WTC11 (cell line): ENCODE measurements at regions not wholly inside any gene's neighbourhood (a gene's known extent, or its start where the extent isn't known, plus 50 kb on each side); places are given as distances from the start of the nearest gene placed in this dataset.

ENCODE experiments used
- ATAC-seq: fragments of 200-7000 bp; cut with Tn5 transposase; 2 replicates; pipeline ENCODE4 v1.10.0; 2021; ENCODE audit warnings: mild to moderate bottlenecking, moderate library complexity
- CTCF ChIA-PET: fragments of 300-600 bp; sonication (Branson Sonifier 250); formaldehyde crosslinking; loops from one replicate; lab custom pipeline; 2021; ENCODE audit warnings: antibody characterized with exemption; lab: Charles Lee
- POLR2A ChIA-PET: fragments of 350-600 bp; sonication (Branson Sonifier 250); formaldehyde crosslinking; loops from one replicate; lab custom pipeline; 2021; ENCODE audit warnings: antibody characterized with exemption; lab: Charles Lee
- DNase-seq: peaks from one replicate; pipeline ENCODE4 v3.0.0; 2021; ENCODE audit warnings: low spot score
- H3K27ac Mint-ChIP-seq: 2 replicates; pipeline ENCODE4 v1.8.0; 2021; ENCODE audit warnings: mixed read lengths
- H3K27me3 Mint-ChIP-seq: 2 replicates; pipeline ENCODE4 v1.8.0; 2021; ENCODE audit warnings: low read depth, mild to moderate bottlenecking, moderate library complexity, mixed read lengths
- H3K36me3 Mint-ChIP-seq: 2 replicates; pipeline ENCODE4 v1.8.0; 2021; ENCODE audit warnings: mixed read lengths
- H3K4me1 Mint-ChIP-seq: 2 replicates; pipeline ENCODE4 v1.8.0; 2022; ENCODE audit warnings: mixed read lengths
- H3K4me3 Mint-ChIP-seq: 2 replicates; pipeline ENCODE4 v1.8.0; 2021; ENCODE audit warnings: mild to moderate bottlenecking, moderate library complexity, mixed read lengths
- H3K9me3 Mint-ChIP-seq: 2 replicates; pipeline ENCODE4 v1.8.0; 2021; ENCODE audit warnings: mixed read lengths
- ATF1 ChIP-seq: sonication (generic); formaldehyde crosslinking; IDR thresholded peaks from 2 replicates; pipeline ENCODE4 v1.8.1; 2023; ENCODE audit warnings: mild to moderate bottlenecking, moderate library complexity, missing genetic modification reagents
- CBFB ChIP-seq: sonication (generic); formaldehyde crosslinking; IDR thresholded peaks from 2 replicates; pipeline ENCODE4 v1.8.1; 2022; ENCODE audit warnings: mild to moderate bottlenecking, low read depth, missing genetic modification reagents
- E2F4 ChIP-seq: sonication (generic); formaldehyde crosslinking; IDR thresholded peaks from 2 replicates; pipeline ENCODE4 v1.8.1; 2022; ENCODE audit warnings: low read depth, mild to moderate bottlenecking, moderate library complexity, missing genetic modification reagents, borderline replicate concordance
- EMX1 ChIP-seq: fragments of 250-450 bp; sonication (Bioruptor Pico); IDR thresholded peaks from 2 replicates; pipeline ENCODE4 v1.8.0; 2021; ENCODE audit warnings: mild to moderate bottlenecking
- HMGA2 ChIP-seq: fragments of 250-450 bp; sonication (Bioruptor Pico); IDR thresholded peaks from 2 replicates; pipeline ENCODE4 v1.4.0; 2021; ENCODE audit warnings: mild to moderate bottlenecking, moderate library complexity
- JUN ChIP-seq: sonication (generic); formaldehyde crosslinking; IDR thresholded peaks from 2 replicates; pipeline ENCODE4 v1.8.0; 2023; ENCODE audit warnings: mild to moderate bottlenecking, missing genetic modification reagents
- KAT7 ChIP-seq: sonication (generic); formaldehyde crosslinking; IDR thresholded peaks from 2 replicates; pipeline ENCODE4 v1.8.1; 2023; ENCODE audit warnings: missing genetic modification reagents, mild to moderate bottlenecking, borderline replicate concordance
- NR2C2 ChIP-seq: sonication (generic); formaldehyde crosslinking; IDR thresholded peaks from 2 replicates; pipeline ENCODE4 v1.8.0; 2022; ENCODE audit warnings: mild to moderate bottlenecking, missing genetic modification reagents
- NR3C1 ChIP-seq: sonication (generic); formaldehyde crosslinking; conservative IDR thresholded peaks from 2 replicates; pipeline ENCODE4 v1.8.1; 2023; ENCODE audit warnings: low read depth, mild to moderate bottlenecking, missing genetic modification reagents
- OVOL2 ChIP-seq: fragments of 250-450 bp; sonication (Bioruptor Pico); IDR thresholded peaks from 2 replicates; pipeline ENCODE4 v1.9.0; 2021; ENCODE audit warnings: mild to moderate bottlenecking, borderline replicate concordance
- ZNF138 ChIP-seq: sonication (generic); formaldehyde crosslinking; conservative IDR thresholded peaks from 2 replicates; pipeline ENCODE4 v1.8.1; 2022; ENCODE audit warnings: mild to moderate bottlenecking, moderate library complexity, missing genetic modification reagents
- ZNF423 ChIP-seq: fragments of 250-450 bp; sonication (Bioruptor Pico); IDR thresholded peaks from 2 replicates; pipeline ENCODE4 v2.1.2; 2022; ENCODE audit warnings: mild to moderate bottlenecking, moderate library complexity
- ZNF425 ChIP-seq: fragments of 250-450 bp; sonication (Bioruptor Pico); conservative IDR thresholded peaks from 2 replicates; pipeline ENCODE4 v1.9.0; 2021; ENCODE audit warnings: mild to moderate bottlenecking
- TF ChIP-seq, protein P1 (sequence below): sonication (generic); formaldehyde crosslinking; IDR thresholded peaks from 2 replicates; pipeline ENCODE4 v1.8.1; 2022; ENCODE audit warnings: missing genetic modification reagents, borderline replicate concordance
- TF ChIP-seq, protein P2 (sequence below): fragments of 250-450 bp; sonication (Bioruptor Pico); IDR thresholded peaks from 2 replicates; pipeline ENCODE4 v1.9.0; 2021; ENCODE audit warnings: mild to moderate bottlenecking

DNA sequence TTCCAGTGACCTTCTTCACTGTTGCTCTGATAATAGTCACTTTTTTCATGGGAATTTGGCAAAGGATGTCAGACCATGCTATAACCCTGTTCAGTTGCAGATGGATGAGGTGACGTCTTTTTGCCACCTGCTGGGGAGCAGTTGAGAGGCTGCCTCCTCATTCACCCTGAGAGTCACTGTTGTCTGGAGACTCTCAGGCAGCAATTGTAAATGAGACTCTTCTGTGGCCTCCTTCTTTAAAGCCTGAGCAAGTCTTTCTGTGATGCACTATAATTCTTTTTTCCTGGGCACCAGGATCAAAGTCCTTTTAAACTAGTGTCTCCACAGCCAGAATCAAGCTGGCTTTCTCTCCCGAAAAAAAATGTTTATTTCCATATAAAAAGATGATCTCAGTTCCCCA, 345.1 kb downstream of the ARL4A start:
- Mint-ChIP-seq H3K4me1 (peaks cover 39% of the 10 kb centered on the region), H3K9me3 (peaks cover 24% of the 10 kb centered on the region), H3K27ac (peak overlapping the region; percentile 44), H3K27me3 (no peaks in the 10 kb centered on the region), H3K4me3 (no peak overlapping the region), H3K36me3 (peaks cover 20% of the 10 kb centered on the region)
- TF ChIP-seq OVOL2 (CRISPR knock-in tag) = no peak
- TF ChIP-seq ZNF423 = no peak
- TF ChIP-seq ZNF138 (CRISPR knock-in tag) = no peak
- TF ChIP-seq NR3C1 (CRISPR knock-in tag) = no peak
- no peak for TF ChIP-seq NR2C2 (CRISPR knock-in tag)
- no peak for TF ChIP-seq EMX1 (CRISPR knock-in tag)
- no peak for TF ChIP-seq KAT7
- TF ChIP-seq HMGA2 (CRISPR knock-in tag) = no peak
- TF ChIP-seq, protein P1, sequence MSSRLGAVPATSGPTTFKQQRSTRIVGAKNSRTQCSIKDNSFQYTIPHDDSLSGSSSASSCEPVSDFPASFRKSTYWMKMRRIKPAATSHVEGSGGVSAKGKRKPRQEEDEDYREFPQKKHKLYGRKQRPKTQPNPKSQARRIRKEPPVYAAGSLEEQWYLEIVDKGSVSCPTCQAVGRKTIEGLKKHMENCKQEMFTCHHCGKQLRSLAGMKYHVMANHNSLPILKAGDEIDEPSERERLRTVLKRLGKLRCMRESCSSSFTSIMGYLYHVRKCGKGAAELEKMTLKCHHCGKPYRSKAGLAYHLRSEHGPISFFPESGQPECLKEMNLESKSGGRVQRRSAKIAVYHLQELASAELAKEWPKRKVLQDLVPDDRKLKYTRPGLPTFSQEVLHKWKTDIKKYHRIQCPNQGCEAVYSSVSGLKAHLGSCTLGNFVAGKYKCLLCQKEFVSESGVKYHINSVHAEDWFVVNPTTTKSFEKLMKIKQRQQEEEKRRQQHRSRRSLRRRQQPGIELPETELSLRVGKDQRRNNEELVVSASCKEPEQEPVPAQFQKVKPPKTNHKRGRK = no peak
- ChIA-PET POLR2A (no interaction called here), CTCF (no interaction called here)
- ATAC-seq = peak; percentile 81
- no peak for DNase-seq

- no peak overlapping the region for H3K4me3 Mint-ChIP-seq
Measured at GRCh38 chr7:13034693-13035092, 347.3 kb downstream of the ARL4A start.

More at GRCh38 chr7:13034693-13035092, 347.3 kb downstream of the ARL4A start:
- H3K27ac Mint-ChIP-seq = 0 out of 2 replicates have a peak overlapping the region, but pooled peaks have one; percentile 39
- CTCF ChIA-PET = interaction anchor here (0.8 kb wide), 1 partner anchor 348 kb away, joined by 5 read pairs; no protein-coding TSS in a partner anchor
- TF ChIP-seq E2F4 (CRISPR knock-in tag) (no peak), JUN (no peak), ATF1 (CRISPR knock-in tag) (no peak), CBFB (CRISPR knock-in tag) (no peak), ZNF425 (CRISPR knock-in tag) (no peak)
- TF ChIP-seq, protein P2, sequence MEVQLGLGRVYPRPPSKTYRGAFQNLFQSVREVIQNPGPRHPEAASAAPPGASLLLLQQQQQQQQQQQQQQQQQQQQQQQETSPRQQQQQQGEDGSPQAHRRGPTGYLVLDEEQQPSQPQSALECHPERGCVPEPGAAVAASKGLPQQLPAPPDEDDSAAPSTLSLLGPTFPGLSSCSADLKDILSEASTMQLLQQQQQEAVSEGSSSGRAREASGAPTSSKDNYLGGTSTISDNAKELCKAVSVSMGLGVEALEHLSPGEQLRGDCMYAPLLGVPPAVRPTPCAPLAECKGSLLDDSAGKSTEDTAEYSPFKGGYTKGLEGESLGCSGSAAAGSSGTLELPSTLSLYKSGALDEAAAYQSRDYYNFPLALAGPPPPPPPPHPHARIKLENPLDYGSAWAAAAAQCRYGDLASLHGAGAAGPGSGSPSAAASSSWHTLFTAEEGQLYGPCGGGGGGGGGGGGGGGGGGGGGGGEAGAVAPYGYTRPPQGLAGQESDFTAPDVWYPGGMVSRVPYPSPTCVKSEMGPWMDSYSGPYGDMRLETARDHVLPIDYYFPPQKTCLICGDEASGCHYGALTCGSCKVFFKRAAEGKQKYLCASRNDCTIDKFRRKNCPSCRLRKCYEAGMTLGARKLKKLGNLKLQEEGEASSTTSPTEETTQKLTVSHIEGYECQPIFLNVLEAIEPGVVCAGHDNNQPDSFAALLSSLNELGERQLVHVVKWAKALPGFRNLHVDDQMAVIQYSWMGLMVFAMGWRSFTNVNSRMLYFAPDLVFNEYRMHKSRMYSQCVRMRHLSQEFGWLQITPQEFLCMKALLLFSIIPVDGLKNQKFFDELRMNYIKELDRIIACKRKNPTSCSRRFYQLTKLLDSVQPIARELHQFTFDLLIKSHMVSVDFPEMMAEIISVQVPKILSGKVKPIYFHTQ = no peak
- TF ChIP-seq, all 79 proteins: peak for 0
- Mint-ChIP-seq H3K4me1 (peaks cover 39% of the 10 kb centered on the region), H3K9me3 (peaks cover 24% of the 10 kb centered on the region), H3K27me3 (no peaks in the 10 kb centered on the region), H3K36me3 (peaks cover 20% of the 10 kb centered on the region)
- peak; percentile 88 for ATAC-seq
- no peak for DNase-seq
- POLR2A ChIA-PET = no interaction called here
